SK-N-SH (cell line): ENCODE measurements at regions not wholly inside any gene's neighbourhood (a gene's known extent, or its start where the extent isn't known, plus 50 kb on each side); places are given as distances from the start of the nearest gene placed in this dataset.

ENCODE experiments used
- CTCF ChIA-PET: fragments of 300-600, 350-600 bp; formaldehyde crosslinking; extraction: SDS; loops from one replicate; lab custom pipeline; 2021; lab: Yijun Ruan, JAX
- POLR2A ChIA-PET: fragments of 350-600 bp; sonication (Branson Sonifier 250); formaldehyde crosslinking; extraction: SDS; loops from one replicate; lab custom pipeline; 2020; ENCODE audit warnings: antibody characterized with exemption, inconsistent platforms; lab: Yijun Ruan, JAX
- DNase-seq: peaks from one replicate; pipeline ENCODE4 v3.0.0; 2012
- H2AFZ ChIP-seq: fragments of 200-600 bp; sonication (generic); 2 replicates; pipeline ENCODE4 v1.8.1; 2016; ENCODE audit warnings: antibody characterized with exemption, mild to moderate bottlenecking, low read depth
- H3F3A ChIP-seq: fragments of 200-600 bp; sonication (generic); replicated peaks from 2 replicates; pipeline ENCODE3; 2016; ENCODE audit warnings: antibody characterized with exemption, mild to moderate bottlenecking; ENCODE audit not compliant: insufficient read depth
- H3K27ac ChIP-seq, 2 experiments: fragments of 200-500 bp in 1 of 2; fragments of 200-600 bp in 1 of 2; sonication (Bioruptor generic) in 1 of 2; sonication (generic), shearing (Covaris generic) in 1 of 2; 2 replicates each; pipeline versions ENCODE4 v1.5.1 to v1.6.1; 2014 to 2016; ENCODE audit warnings: low read depth in 2 of 2, inconsistent platforms in 1 of 2, low read length in 1 of 2, mild to moderate bottlenecking in 1 of 2, mixed read lengths in 1 of 2
- H3K27me3 ChIP-seq: fragments of 200-600 bp; sonication (generic), shearing (Covaris generic); 2 replicates; pipeline ENCODE4 v1.6.1; 2016; ENCODE audit warnings: mixed run types; ENCODE audit not compliant: insufficient read depth
- H3K36me3 ChIP-seq, 2 experiments: fragments of 200-500 bp in 1 of 2; fragments of 200-600 bp in 1 of 2; sonication (Bioruptor generic) in 1 of 2; sonication (generic) in 1 of 2; replicated peaks in 1 of 2; 2 replicates each; pipeline versions ENCODE3 to v1.5.1; 2014 to 2016; ENCODE audit warnings: low read length in 1 of 2, mild to moderate bottlenecking in 1 of 2; ENCODE audit not compliant: insufficient read depth in 2 of 2, control insufficient read depth in 1 of 2
- H3K4me1 ChIP-seq, 2 experiments: fragments of 200-500 bp in 1 of 2; fragments of 200-600 bp in 1 of 2; sonication (Bioruptor generic) in 1 of 2; sonication (generic), shearing (Covaris generic) in 1 of 2; 2 replicates each; pipeline versions ENCODE4 v1.5.1 to v1.6.1; 2014 to 2016; ENCODE audit warnings: low read depth in 1 of 2, low read length in 1 of 2, mixed run types in 1 of 2; ENCODE audit not compliant: insufficient read depth in 2 of 2, control insufficient read depth in 1 of 2
- H3K4me2 ChIP-seq: fragments of 200-600 bp; sonication (generic), shearing (Covaris generic); 2 replicates; pipeline ENCODE4 v1.6.1; 2017; ENCODE audit warnings: mixed run types
- H3K4me3 ChIP-seq, 2 experiments: fragments of 200-500 bp in 1 of 2; fragments of 200-600 bp in 1 of 2; sonication (Bioruptor generic) in 1 of 2; sonication (generic), shearing (Covaris generic) in 1 of 2; 2 replicates each; pipeline versions ENCODE4 v1.5.1 to v1.8.1; 2014 to 2016; ENCODE audit warnings: low read depth in 2 of 2, inconsistent platforms in 1 of 2, low read length in 1 of 2, mild to moderate bottlenecking in 1 of 2, mixed read lengths in 1 of 2, moderate library complexity in 1 of 2
- H3K79me2 ChIP-seq: fragments of 200-600 bp; sonication (generic); 2 replicates; pipeline ENCODE4 v1.8.1; 2017; ENCODE audit warnings: mild to moderate bottlenecking; ENCODE audit not compliant: insufficient read depth
- H3K9ac ChIP-seq: fragments of 200-600 bp; sonication (generic); 2 replicates; pipeline ENCODE4 v1.6.1; 2017; ENCODE audit warnings: mixed run types
- H3K9me2 ChIP-seq: fragments of 200-600 bp; sonication (generic); 2 replicates; pipeline ENCODE4 v1.6.1; 2017; ENCODE audit warnings: mixed run types
- H3K9me3 ChIP-seq: fragments of 200-600 bp; sonication (generic); 2 replicates; pipeline ENCODE4 v1.6.1; 2017; ENCODE audit warnings: mixed run types, mild to moderate bottlenecking, moderate library complexity
- H4K20me1 ChIP-seq: fragments of 200-600 bp; sonication (generic); 2 replicates; pipeline ENCODE4 v1.6.1; 2017; ENCODE audit warnings: mild to moderate bottlenecking, mixed run types; ENCODE audit not compliant: insufficient read depth
- EZH2phosphoT487 ChIP-seq: fragments of 200-600 bp; sonication (generic); IDR thresholded peaks from 2 replicates; pipeline ENCODE4 v1.6.1; 2017; ENCODE audit warnings: low read depth, mixed run types, mild to moderate bottlenecking, antibody characterized with exemption, moderate library complexity, borderline replicate concordance
- GABPA ChIP-seq: IDR thresholded peaks from 2 replicates; pipeline ENCODE4 v1.4.0; 2012; ENCODE audit warnings: low read depth, mild to moderate bottlenecking
- JUND ChIP-seq: IDR thresholded peaks from 2 replicates; pipeline ENCODE4 v1.4.0; 2012
- MXI1 ChIP-seq: IDR thresholded peaks from 2 replicates; pipeline ENCODE4 v1.6.1; 2012; ENCODE audit warnings: mild to moderate bottlenecking, low read depth, low read length, improper control_type of control experiment
- NFIC ChIP-seq: IDR thresholded peaks from 2 replicates; pipeline ENCODE4 v1.4.0; 2012; ENCODE audit warnings: borderline replicate concordance
- POLR2AphosphoS5 ChIP-seq: IDR thresholded peaks from 2 replicates; pipeline ENCODE4 v1.6.1; 2012; ENCODE audit warnings: low read depth, low read length
- RAD21 ChIP-seq: IDR thresholded peaks from 2 replicates; pipeline ENCODE4 v1.6.1; 2012; ENCODE audit warnings: mild to moderate bottlenecking, low read length
- RCOR1 ChIP-seq: fragments of 150-350 bp; IDR thresholded peaks from 2 replicates; pipeline ENCODE4 v1.6.1; 2017; ENCODE audit warnings: antibody characterized with exemption, low read length
- RXRA ChIP-seq: IDR thresholded peaks from 2 replicates; pipeline ENCODE4 v1.4.0; 2012; ENCODE audit warnings: low read depth, mild to moderate bottlenecking, borderline replicate concordance
- SIN3A ChIP-seq: IDR thresholded peaks from 2 replicates; pipeline ENCODE4 v1.6.1; 2012; ENCODE audit warnings: low read depth, mild to moderate bottlenecking, low read length, moderate library complexity, borderline replicate concordance
- SMC3 ChIP-seq: IDR thresholded peaks from 2 replicates; pipeline ENCODE4 v1.6.1; 2012; ENCODE audit warnings: low read depth, low read length, improper control_type of control experiment
- TCF12 ChIP-seq: IDR thresholded peaks from 2 replicates; pipeline ENCODE4 v1.4.0; 2012
- TEAD4 ChIP-seq: IDR thresholded peaks from 2 replicates; pipeline ENCODE4 v1.4.0; 2012; ENCODE audit warnings: mild to moderate bottlenecking, borderline replicate concordance; ENCODE audit not compliant: insufficient read depth
- YY1 ChIP-seq: IDR thresholded peaks from 2 replicates; pipeline ENCODE4 v1.4.0; 2012; ENCODE audit warnings: low read depth, mild to moderate bottlenecking
- WGBS: methylation state at CpG from one replicate; pipeline ENCODE4 v1.1.6; 2017; ENCODE audit warnings: low lambda C conversion rate; 5-methylcytosine and 5-hydroxymethylcytosine counted together
- TF ChIP-seq, protein P1 (sequence below): IDR thresholded peaks from 2 replicates; pipeline ENCODE4 v1.4.0; 2012; ENCODE audit warnings: low read depth
- TF ChIP-seq, protein P2 (sequence below): IDR thresholded peaks from 2 replicates; pipeline ENCODE4; 2012
- TF ChIP-seq, protein P3 (sequence below): IDR thresholded peaks from 2 replicates; pipeline ENCODE4 v1.6.1; 2012; ENCODE audit warnings: mild to moderate bottlenecking, low read depth, low read length, moderate library complexity
- TF ChIP-seq, protein P4 (sequence below): fragments of 150-350 bp; IDR thresholded peaks from 2 replicates; pipeline ENCODE4 v1.6.1; 2016; ENCODE audit warnings: mild to moderate bottlenecking, low read depth, low read length

DNA sequence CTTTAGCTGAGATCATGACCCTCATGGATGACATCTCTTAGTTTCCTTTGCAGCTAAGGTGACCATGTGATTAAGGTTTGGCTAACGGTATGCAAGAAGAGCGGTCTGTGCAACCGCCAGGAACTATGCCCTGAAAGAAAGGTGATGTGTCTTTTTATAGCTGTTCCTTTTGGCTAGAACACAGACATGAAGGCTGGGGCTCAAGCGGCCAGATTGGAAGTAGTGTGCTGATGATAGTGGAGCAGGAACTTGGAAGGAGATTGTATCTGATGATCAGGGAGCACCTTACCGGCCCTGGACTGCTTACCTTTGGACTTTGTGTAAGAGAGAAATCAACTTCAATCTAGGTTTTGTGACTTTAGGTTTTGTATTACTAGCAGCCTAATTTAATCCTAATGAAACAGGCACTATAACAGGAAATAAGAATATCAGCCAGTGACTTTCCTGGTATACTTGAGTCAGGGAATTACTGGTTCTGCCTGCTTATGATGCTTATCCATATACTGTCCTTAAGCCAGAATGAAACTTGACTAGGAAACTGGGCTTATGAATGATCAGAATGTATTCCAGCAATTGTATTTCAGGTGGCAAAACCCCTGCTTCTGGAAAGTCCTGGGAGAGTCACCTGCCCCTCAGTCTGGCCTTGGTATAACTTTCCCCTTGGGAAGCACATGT lies 164.3 kb upstream of the LRIG1 start:
- Histone ChIP-seq H3K9ac (no peak overlapping the region), H3K27ac (no peak overlapping the region), H3K9me2 (no peaks in the 10 kb centered on the region), H3K27me3 (no peaks in the 10 kb centered on the region), H3K79me2 (no peaks in the 10 kb centered on the region), H3F3A (no peaks in the 10 kb centered on the region), H2AFZ (no peak overlapping the region), H3K4me1 (no peaks in the 10 kb centered on the region), H4K20me1 (no peaks in the 10 kb centered on the region), H3K4me2 (no peak overlapping the region), H3K36me3 (no peaks in the 10 kb centered on the region), H3K4me3 (no peak overlapping the region), H3K9me3 (no peaks in the 10 kb centered on the region)
- TF ChIP-seq RXRA = no peak
- TF ChIP-seq NFIC = no peak
- TF ChIP-seq TCF12 = no peak
- TF ChIP-seq, protein P1, sequence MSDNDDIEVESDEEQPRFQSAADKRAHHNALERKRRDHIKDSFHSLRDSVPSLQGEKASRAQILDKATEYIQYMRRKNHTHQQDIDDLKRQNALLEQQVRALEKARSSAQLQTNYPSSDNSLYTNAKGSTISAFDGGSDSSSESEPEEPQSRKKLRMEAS = no peak
- TF ChIP-seq YY1 = no peak
- no peak for TF ChIP-seq GABPA
- TF ChIP-seq SIN3A = no peak
- TF ChIP-seq POLR2AphosphoS5 = no peak
- TF ChIP-seq JUND = no peak
- TF ChIP-seq, protein P2, sequence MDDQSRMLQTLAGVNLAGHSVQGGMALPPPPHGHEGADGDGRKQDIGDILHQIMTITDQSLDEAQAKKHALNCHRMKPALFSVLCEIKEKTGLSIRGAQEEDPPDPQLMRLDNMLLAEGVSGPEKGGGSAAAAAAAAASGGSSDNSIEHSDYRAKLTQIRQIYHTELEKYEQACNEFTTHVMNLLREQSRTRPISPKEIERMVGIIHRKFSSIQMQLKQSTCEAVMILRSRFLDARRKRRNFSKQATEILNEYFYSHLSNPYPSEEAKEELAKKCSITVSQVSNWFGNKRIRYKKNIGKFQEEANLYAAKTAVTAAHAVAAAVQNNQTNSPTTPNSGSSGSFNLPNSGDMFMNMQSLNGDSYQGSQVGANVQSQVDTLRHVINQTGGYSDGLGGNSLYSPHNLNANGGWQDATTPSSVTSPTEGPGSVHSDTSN = no peak
- DNase-seq = no peak
- CTCF ChIA-PET = no interaction called here
- WGBS = 73% methylated on average over 5 of the region's 5 CpGs
- POLR2A ChIA-PET = no interaction called here

DNA sequence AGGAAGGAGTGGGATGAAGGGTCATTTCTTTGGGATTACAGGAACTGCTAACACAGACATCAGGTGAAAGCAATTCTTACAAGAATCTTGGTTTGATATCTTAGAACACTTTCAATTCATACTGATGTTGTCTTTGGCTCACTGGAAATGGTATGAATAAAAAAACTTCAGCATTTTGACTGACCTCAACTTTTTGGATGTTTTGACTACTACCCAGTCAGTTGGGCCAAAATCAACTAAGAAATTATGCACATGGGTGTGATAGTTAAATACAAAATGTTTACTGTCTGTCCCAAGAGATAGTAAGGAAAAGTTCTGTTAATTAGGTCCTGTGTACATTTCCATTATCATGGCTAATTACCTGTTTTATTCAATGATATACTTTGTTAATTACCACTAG lies 165.5 kb upstream of the LRIG1 start:
- Histone ChIP-seq H2AFZ (no peak overlapping the region), H3K9me2 (no peaks in the 10 kb centered on the region), H3K27me3 (no peaks in the 10 kb centered on the region), H3K79me2 (no peaks in the 10 kb centered on the region), H3F3A (no peaks in the 10 kb centered on the region), H3K4me1 (no peaks in the 10 kb centered on the region), H3K4me2 (no peak overlapping the region), H4K20me1 (no peaks in the 10 kb centered on the region), H3K9ac (no peak overlapping the region), H3K9me3 (no peaks in the 10 kb centered on the region), H3K27ac (no peak overlapping the region), H3K36me3 (no peaks in the 10 kb centered on the region), H3K4me3 (no peak overlapping the region)
- CTCF ChIA-PET = no interaction called here
- POLR2A ChIA-PET = no interaction called here
- TF ChIP-seq GABPA = no peak
- TF ChIP-seq, protein P3, sequence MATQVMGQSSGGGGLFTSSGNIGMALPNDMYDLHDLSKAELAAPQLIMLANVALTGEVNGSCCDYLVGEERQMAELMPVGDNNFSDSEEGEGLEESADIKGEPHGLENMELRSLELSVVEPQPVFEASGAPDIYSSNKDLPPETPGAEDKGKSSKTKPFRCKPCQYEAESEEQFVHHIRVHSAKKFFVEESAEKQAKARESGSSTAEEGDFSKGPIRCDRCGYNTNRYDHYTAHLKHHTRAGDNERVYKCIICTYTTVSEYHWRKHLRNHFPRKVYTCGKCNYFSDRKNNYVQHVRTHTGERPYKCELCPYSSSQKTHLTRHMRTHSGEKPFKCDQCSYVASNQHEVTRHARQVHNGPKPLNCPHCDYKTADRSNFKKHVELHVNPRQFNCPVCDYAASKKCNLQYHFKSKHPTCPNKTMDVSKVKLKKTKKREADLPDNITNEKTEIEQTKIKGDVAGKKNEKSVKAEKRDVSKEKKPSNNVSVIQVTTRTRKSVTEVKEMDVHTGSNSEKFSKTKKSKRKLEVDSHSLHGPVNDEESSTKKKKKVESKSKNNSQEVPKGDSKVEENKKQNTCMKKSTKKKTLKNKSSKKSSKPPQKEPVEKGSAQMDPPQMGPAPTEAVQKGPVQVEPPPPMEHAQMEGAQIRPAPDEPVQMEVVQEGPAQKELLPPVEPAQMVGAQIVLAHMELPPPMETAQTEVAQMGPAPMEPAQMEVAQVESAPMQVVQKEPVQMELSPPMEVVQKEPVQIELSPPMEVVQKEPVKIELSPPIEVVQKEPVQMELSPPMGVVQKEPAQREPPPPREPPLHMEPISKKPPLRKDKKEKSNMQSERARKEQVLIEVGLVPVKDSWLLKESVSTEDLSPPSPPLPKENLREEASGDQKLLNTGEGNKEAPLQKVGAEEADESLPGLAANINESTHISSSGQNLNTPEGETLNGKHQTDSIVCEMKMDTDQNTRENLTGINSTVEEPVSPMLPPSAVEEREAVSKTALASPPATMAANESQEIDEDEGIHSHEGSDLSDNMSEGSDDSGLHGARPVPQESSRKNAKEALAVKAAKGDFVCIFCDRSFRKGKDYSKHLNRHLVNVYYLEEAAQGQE = no peak
- TF ChIP-seq RXRA = no peak
- TF ChIP-seq SMC3 = no peak
- TF ChIP-seq POLR2AphosphoS5 = no peak
- no peak for TF ChIP-seq RAD21
- TF ChIP-seq EZH2phosphoT487 = no peak
- no peak for TF ChIP-seq RCOR1
- no peak for TF ChIP-seq TEAD4
- TF ChIP-seq, protein P4, sequence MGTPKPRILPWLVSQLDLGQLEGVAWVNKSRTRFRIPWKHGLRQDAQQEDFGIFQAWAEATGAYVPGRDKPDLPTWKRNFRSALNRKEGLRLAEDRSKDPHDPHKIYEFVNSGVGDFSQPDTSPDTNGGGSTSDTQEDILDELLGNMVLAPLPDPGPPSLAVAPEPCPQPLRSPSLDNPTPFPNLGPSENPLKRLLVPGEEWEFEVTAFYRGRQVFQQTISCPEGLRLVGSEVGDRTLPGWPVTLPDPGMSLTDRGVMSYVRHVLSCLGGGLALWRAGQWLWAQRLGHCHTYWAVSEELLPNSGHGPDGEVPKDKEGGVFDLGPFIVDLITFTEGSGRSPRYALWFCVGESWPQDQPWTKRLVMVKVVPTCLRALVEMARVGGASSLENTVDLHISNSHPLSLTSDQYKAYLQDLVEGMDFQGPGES = no peak
- no peak for TF ChIP-seq MXI1
- no peak for DNase-seq
